ENCODE measurements at regions not wholly inside any gene's neighbourhood (a gene's known extent, or its start where the extent isn't known, plus 50 kb on each side); places are given as distances from the start of the nearest gene placed in this dataset.
A peak's percentile ranks its signal among the peaks of the same experiment; 100 is the strongest.

GRCh38 chr1:239807361-239807760 is 284.3 kb upstream of the FMN2 start:
- H3K9me3 ChIP-seq: no peaks in the 10 kb centered on the region
- DNase-seq: no peak
- no peak for TF ChIP-seq CTCF (IDR thresholded peaks at IDR 0.05)
- no peak for TF ChIP-seq POLR2A (IDR thresholded peaks at IDR 0.05)
- H3K36me3 ChIP-seq: no peaks in the 10 kb centered on the region
- ATAC-seq: no peak
- H3K27me3 ChIP-seq: no peaks in the 10 kb centered on the region
- no peaks in the 10 kb centered on the region for H3K4me1 ChIP-seq
- intact Hi-C loops (cut with DNase I): no loop called here
- no peak overlapping the region for H3K27ac ChIP-seq
- no peak overlapping the region for H3K4me3 ChIP-seq

GRCh38 chr1:239810061-239810481 is 281.6 kb upstream of the FMN2 start:
- intact Hi-C loops (cut with DNase I): no loop called here
- 49% methylated on average over 6 of the region's 8 CpGs for WGBS (ENCODE audit: insufficient coverage, low coverage, low lambda C conversion rate, missing lambda C conversion rate)
- Histone ChIP-seq H3K27me3 (no peaks in the 10 kb centered on the region), H3K9me3 (no peaks in the 10 kb centered on the region), H3K4me3 (no peak overlapping the region), H3K4me1 (no peaks in the 10 kb centered on the region), H3K27ac (no peak overlapping the region), H3K36me3 (no peaks in the 10 kb centered on the region)
- ATAC-seq (no peak), DNase-seq (no peak)
- no peak for TF ChIP-seq POLR2A (IDR thresholded peaks at IDR 0.05)
- no peak for TF ChIP-seq CTCF (IDR thresholded peaks at IDR 0.05)

- no peaks in the 10 kb centered on the region for H3K36me3 ChIP-seq
- no peaks in the 10 kb centered on the region for H3K27me3 ChIP-seq
- 63% methylated on average over 5 of the region's 7 CpGs for WGBS (ENCODE audit: insufficient coverage, low coverage, low lambda C conversion rate, missing lambda C conversion rate)
- DNase-seq: no peak
- no peak overlapping the region for H3K27ac ChIP-seq
- H3K4me1 ChIP-seq: no peaks in the 10 kb centered on the region
- no peak for ATAC-seq
- TF ChIP-seq CTCF (IDR thresholded peaks at IDR 0.05) (no peak), POLR2A (IDR thresholded peaks at IDR 0.05) (no peak)
- H3K9me3 ChIP-seq: no peaks in the 10 kb centered on the region
- no peak overlapping the region for H3K4me3 ChIP-seq
- intact Hi-C loops (cut with DNase I): no loop called here
Measured at GRCh38 chr1:239811211-239811885, 280.3 kb upstream of the FMN2 start.

- WGBS (ENCODE audit: insufficient coverage, low coverage, low lambda C conversion rate, missing lambda C conversion rate): 43% methylated on average over 1 of the region's 1 CpG
- no peak for DNase-seq
- Histone ChIP-seq H3K27me3 (no peaks in the 10 kb centered on the region), H3K4me1 (no peaks in the 10 kb centered on the region), H3K9me3 (no peaks in the 10 kb centered on the region), H3K36me3 (no peaks in the 10 kb centered on the region), H3K27ac (no peak overlapping the region), H3K4me3 (no peak overlapping the region)
- intact Hi-C loops (cut with DNase I): no loop called here
- TF ChIP-seq CTCF (IDR thresholded peaks at IDR 0.05) (no peak), POLR2A (IDR thresholded peaks at IDR 0.05) (no peak)
- peak in 3 of 4 donors; percentile 59 to 70 (median 67) for ATAC-seq
Measured at GRCh38 chr1:239812580-239812979, 279.1 kb upstream of the FMN2 start.

Data from right lobe of liver (tissue), 6 donors.